ENCODE measurements at regions not wholly inside any gene's neighbourhood (a gene's known extent, or its start where the extent isn't known, plus 50 kb on each side); places are given as distances from the start of the nearest gene placed in this dataset.

DNA sequence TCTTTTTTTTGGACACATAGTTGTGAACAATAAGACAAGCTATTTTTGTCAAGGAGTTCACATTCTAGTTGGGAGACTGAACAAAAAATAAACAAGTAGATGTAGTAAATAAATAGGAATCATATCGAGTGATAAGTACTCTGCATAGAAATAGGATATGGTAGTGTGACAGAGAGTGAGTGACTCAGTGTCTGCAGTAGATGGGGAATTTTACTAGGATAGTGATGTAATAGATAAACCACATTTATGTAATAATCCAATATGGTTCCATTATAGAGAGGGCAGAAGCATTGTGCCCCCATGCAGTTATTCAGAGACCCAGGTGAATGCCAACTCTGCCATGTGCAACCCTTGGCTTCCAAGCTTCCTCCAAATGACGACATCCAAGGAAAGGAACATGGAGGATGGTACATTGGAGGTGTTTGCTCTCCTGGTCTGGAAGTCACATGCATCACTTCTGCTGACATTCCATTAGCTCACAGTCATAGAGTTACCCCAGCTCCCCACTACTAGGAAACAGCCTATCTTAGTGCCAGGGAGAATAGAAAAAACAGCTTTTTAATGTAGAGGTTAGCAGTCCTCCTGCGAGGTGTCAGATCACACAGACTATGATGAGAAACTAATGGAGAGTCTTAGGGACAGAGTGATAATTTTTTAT is 595.4 kb downstream of the NYAP2 start:
- TF ChIP-seq ZXDB (tag by site-specific recombination; IDR thresholded peaks at IDR 0.05): no peak
- TF ChIP-seq ZNF654 (tag by site-specific recombination; IDR thresholded peaks at IDR 0.05; ENCODE audit: low read depth): no peak
- no peak for TF ChIP-seq KLF10 (tag by site-specific recombination; IDR thresholded peaks at IDR 0.05)
- TF ChIP-seq ZNF23 (tag by site-specific recombination; IDR thresholded peaks at IDR 0.05; ENCODE audit: borderline replicate concordance): no peak
- no peak for TF ChIP-seq ZNF423 (tag by site-specific recombination; IDR thresholded peaks at IDR 0.05)
- no peak for TF ChIP-seq ZNF843 (tag by site-specific recombination; IDR thresholded peaks at IDR 0.05)
- no peak for TF ChIP-seq ZNF837 (tag by site-specific recombination; IDR thresholded peaks at IDR 0.05)
- TF ChIP-seq, protein P1, sequence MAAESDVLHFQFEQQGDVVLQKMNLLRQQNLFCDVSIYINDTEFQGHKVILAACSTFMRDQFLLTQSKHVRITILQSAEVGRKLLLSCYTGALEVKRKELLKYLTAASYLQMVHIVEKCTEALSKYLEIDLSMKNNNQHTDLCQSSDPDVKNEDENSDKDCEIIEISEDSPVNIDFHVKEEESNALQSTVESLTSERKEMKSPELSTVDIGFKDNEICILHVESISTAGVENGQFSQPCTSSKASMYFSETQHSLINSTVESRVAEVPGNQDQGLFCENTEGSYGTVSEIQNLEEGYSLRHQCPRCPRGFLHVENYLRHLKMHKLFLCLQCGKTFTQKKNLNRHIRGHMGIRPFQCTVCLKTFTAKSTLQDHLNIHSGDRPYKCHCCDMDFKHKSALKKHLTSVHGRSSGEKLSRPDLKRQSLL (tag by site-specific recombination; IDR thresholded peaks at IDR 0.05): no peak
- no peak for TF ChIP-seq MZF1 (tag by site-specific recombination; IDR thresholded peaks at IDR 0.05; ENCODE audit: borderline replicate concordance)
- TF ChIP-seq, protein P2, sequence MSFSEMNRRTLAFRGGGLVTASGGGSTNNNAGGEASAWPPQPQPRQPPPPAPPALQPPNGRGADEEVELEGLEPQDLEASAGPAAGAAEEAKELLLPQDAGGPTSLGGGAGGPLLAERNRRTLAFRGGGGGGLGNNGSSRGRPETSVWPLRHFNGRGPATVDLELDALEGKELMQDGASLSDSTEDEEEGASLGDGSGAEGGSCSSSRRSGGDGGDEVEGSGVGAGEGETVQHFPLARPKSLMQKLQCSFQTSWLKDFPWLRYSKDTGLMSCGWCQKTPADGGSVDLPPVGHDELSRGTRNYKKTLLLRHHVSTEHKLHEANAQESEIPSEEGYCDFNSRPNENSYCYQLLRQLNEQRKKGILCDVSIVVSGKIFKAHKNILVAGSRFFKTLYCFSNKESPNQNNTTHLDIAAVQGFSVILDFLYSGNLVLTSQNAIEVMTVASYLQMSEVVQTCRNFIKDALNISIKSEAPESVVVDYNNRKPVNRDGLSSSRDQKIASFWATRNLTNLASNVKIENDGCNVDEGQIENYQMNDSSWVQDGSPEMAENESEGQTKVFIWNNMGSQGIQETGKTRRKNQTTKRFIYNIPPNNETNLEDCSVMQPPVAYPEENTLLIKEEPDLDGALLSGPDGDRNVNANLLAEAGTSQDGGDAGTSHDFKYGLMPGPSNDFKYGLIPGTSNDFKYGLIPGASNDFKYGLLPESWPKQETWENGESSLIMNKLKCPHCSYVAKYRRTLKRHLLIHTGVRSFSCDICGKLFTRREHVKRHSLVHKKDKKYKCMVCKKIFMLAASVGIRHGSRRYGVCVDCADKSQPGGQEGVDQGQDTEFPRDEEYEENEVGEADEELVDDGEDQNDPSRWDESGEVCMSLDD (tag by site-specific recombination; IDR thresholded peaks at IDR 0.05): no peak
- no peak for TF ChIP-seq KLF8 (tag by site-specific recombination; IDR thresholded peaks at IDR 0.05)
- no peak for TF ChIP-seq ZNF24 (tag by site-specific recombination; IDR thresholded peaks at IDR 0.05)
- no peak for TF ChIP-seq ZNF114 (tag by site-specific recombination; IDR thresholded peaks at IDR 0.05)
- no peak for TF ChIP-seq ZNF433 (tag by site-specific recombination; IDR thresholded peaks at IDR 0.05; ENCODE audit: low read depth)
- ChIA-PET CTCF (no interaction called here), POLR2A (no interaction called here)
- no peak overlapping the region for H3K4me3 ChIP-seq (ENCODE audit: low read depth, low read length)
- no peaks in the 10 kb centered on the region for H3K9me3 ChIP-seq (ENCODE audit: control insufficient read depth, insufficient read depth, low read depth, low read length)
- H3K4me1 ChIP-seq (ENCODE audit: control insufficient read depth, insufficient read depth, low read length): no peaks in the 10 kb centered on the region
- no peaks in the 10 kb centered on the region for H3K36me3 ChIP-seq (ENCODE audit: control insufficient read depth in 2 of 2, insufficient read depth in 1 of 2, low read length in 2 of 2)
- no peak overlapping the region for H3K27ac ChIP-seq (ENCODE audit: extremely low read depth, low read depth, low read length)

GRCh38 chr2:225993430-225993829 is 593.9 kb downstream of the NYAP2 start:
- Histone ChIP-seq H3K9me3 (ENCODE audit: control insufficient read depth, insufficient read depth, low read depth, low read length) (no peaks in the 10 kb centered on the region), H3K27ac (ENCODE audit: extremely low read depth, low read depth, low read length) (no peak overlapping the region), H3K4me3 (ENCODE audit: low read depth, low read length) (no peak overlapping the region), H3K36me3 (ENCODE audit: control insufficient read depth in 2 of 2, insufficient read depth in 1 of 2, low read length in 2 of 2) (no peaks in the 10 kb centered on the region), H3K4me1 (ENCODE audit: control insufficient read depth, insufficient read depth, low read length) (no peaks in the 10 kb centered on the region)
- no peak for TF ChIP-seq ZNF121 (tag by site-specific recombination; IDR thresholded peaks at IDR 0.05)
- TF ChIP-seq ZNF610 (tag by site-specific recombination; IDR thresholded peaks at IDR 0.05; ENCODE audit: borderline replicate concordance): no peak
- TF ChIP-seq ZNF341 (tag by site-specific recombination; IDR thresholded peaks at IDR 0.05; ENCODE audit: low read depth): no peak
- no peak for TF ChIP-seq ZSCAN16 (tag by site-specific recombination; IDR thresholded peaks at IDR 0.05)
- no peak for TF ChIP-seq ZNF621 (tag by site-specific recombination; IDR thresholded peaks at IDR 0.05)
- TF ChIP-seq ZNF585B (tag by site-specific recombination; IDR thresholded peaks at IDR 0.05): no peak
- TF ChIP-seq, protein P3, sequence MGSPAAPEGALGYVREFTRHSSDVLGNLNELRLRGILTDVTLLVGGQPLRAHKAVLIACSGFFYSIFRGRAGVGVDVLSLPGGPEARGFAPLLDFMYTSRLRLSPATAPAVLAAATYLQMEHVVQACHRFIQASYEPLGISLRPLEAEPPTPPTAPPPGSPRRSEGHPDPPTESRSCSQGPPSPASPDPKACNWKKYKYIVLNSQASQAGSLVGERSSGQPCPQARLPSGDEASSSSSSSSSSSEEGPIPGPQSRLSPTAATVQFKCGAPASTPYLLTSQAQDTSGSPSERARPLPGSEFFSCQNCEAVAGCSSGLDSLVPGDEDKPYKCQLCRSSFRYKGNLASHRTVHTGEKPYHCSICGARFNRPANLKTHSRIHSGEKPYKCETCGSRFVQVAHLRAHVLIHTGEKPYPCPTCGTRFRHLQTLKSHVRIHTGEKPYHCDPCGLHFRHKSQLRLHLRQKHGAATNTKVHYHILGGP (tag by site-specific recombination; IDR thresholded peaks at IDR 0.05): no peak
- TF ChIP-seq ZXDB (tag by site-specific recombination; IDR thresholded peaks at IDR 0.05): no peak
- ChIA-PET POLR2A (no interaction called here), CTCF (no interaction called here)
